ENCODE measurements at regions not wholly inside any gene's neighbourhood (a gene's known extent, or its start where the extent isn't known, plus 50 kb on each side); places are given as distances from the start of the nearest gene placed in this dataset.
"Not testable (repeated sequence)": the region's sequence is repeated elsewhere in the genome, so short reads cannot be mapped to it uniquely, and the experiment has no call there.

GRCh38 chr1:96095849-96096612 lies 625.6 kb upstream of the PTBP2 start:
- DNase-seq = no peak

DNA sequence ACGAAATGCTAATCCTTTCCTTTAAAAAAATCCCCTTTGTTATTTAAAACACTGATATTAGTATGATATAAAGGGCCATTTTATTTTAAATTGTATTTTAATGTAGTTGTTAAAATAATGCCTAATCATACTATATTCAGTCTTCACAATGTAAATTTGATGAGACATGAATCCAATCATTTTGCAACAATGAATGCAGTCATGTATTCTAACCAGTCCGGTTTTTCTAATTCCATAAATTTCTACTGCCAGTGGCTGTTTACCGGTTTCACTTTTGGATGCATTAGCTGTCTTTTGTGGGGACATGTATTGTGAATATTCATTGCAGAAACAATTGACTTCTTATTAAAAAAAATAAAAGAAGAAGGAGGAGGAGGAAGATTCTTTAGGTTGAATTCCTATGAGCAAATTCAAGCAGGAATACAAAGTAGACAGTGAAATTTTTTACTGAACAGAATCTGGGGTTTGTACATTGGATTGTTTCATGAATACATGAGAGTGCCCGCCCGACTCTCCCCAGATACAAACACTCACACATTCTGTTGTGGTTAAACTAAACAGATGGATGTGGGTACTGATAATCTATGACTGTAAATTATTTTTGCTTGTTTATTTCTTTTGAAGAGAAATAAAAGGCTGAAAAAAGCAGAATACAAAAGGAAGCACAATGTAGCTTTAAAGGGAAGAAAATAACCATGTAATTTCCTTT lies 624.8 kb upstream of the PTBP2 start:
- DNase-seq = no peak

DNA sequence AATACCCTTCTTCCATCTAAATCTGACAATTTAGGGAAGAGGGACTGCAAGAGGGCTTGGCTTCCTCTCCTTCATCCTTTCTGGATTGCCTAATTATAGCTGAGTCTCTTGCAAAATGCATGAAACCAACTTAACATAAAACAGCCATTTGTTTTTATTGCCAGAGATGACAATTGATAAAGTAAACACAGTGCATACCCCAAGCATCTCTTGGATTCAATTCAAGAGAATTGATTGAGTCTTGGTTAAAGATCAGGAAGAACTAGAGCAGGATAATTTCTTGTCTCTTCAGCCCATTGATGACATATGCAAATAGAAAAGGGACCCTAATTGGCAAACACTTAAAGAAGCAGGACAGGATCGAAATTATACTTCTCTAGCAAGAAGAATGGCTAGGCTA lies 617.1 kb upstream of the PTBP2 start:
- no peak for DNase-seq

- DNase-seq = no peak
Measured at GRCh38 chr1:96104906-96105305, 616.7 kb upstream of the PTBP2 start.

DNA sequence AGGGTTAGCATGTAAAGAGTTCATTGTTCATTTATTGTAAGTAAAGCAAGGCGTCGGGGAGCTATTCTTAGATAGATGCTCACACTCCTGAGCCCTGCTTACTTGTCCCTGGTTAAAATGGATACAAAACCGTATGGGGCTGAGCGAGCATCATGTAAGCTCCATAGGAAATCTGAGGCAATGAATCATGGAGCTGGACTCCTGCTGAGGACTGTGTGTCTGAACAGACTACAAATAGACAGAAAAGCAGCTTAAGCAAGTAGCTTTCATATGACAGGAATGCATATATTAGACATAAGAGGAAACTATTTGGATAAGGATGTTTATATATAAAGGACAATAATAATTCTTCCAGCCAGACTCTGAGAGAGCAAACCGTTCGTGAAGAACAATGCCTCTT lies 604.9 kb upstream of the PTBP2 start:
- DNase-seq = no peak

- DNase-seq = no peak
Measured at GRCh38 chr1:96130432-96130831, 591.2 kb upstream of the PTBP2 start.

DNA sequence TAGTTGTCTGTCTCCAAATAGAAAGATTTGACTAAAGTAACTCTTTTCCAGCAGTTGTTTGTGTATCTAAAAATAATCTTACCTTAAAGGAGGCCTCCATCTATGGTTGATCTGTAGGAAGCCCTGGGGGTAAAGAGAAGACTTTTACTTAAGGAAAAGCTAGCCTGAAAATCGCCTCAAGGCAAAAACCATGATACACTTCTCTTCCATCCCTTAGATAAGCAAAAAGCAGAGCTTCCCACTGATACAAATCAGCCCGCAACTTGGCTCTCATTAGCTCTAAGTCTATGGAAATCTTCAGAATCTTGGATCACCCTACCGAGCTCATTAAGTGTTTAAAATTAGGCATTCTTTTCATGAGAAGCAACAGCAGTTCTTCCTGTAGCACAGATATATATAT lies 576.9 kb upstream of the PTBP2 start:
- no peak for DNase-seq

DNA sequence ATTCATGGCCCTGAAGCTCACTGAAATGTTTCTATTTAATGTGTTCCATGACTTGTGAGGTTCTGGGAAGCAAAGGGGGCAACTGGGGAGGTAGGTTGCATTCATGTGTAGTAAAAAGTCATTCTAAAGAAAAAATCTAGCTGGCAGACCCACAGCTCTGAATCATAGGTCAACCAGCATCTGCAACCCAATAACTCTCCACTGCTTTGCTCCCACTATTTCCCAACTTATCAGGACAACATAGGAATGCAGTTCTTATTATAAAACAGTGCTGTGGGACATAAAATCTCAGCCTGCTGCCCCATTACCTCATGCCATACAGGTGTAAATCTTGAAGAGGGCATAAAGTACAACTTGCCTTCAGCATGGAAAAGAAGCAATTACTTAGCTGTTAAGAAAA lies 576.1 kb upstream of the PTBP2 start:
- no peak for DNase-seq

DNA sequence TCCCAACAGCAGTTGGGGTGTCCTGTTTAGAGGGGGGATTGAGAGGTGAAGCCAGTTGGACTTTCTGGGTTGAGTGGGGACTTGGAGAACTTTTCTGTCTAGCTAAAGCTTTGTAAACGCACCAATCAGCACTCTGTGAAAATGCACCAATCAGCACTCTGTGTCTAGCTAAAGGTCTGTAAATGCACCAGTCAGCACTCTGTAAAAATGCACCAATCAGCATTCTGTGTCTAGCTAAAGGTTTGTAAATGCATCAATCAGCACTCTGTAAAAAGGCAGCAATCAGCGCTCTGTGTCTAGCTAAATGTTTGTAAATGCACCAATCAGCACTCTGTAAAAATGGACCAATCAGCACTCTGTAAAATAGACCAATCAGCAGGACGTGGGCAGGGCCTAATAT lies 568.6 kb upstream of the PTBP2 start:
- DNase-seq = not testable (repeated sequence)

DNA sequence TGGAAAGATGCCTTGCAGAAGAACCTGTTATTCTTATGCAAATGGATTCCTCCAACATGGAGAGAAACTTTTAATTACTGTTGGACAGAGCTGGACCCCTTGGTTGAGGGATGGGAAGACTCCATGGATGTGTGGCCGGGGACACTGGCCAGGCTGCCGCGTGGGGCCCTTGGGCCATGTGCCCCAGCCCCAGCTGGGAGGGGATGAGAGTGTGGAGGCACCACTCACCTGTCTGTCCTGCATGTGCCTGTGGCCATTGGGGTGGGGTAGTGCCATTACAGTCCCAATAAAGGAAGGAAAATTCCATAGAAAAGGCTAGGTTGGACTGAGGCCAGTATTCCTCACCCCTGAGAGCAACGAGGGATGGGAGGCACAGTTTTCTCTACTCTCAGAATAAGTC lies 564.5 kb upstream of the PTBP2 start:
- DNase-seq = no peak

DNA sequence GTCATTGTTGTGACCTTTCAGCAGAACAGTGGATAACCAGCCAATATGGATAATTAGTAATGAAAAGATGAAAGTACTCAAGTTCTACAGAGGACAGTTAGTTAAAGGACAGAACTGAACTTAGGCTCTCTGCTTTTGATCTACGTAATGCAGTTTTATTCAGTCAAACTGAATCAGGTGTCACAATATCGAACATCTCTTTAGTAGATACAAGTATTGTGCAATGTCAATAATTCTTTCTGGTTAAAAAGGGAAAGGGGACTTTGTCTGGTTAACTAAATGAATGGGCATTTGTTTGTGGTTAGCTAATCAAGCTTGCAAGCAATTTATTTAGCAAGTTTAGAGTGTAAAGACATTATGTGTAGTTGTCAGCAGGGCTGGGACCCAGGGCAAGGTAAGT lies 562.2 kb upstream of the PTBP2 start:
- no peak for DNase-seq

DNA sequence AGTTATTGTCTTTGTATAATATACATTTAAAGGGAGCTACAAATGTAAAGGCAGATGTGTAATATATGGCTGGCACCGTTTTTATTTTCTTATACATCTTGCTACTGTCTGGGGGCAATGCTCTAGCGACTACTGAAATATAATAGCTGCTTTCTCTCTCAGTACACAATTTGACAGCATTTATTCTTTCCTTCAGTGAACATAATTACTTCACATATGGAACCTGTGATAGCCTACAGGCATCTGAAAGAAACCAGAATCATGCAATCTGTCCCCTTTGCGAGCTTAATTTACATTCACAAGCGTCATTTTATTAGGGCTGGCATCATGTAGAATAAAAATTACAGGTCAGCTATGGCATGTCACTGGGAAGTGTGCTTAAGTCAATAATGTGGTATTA lies 557.5 kb upstream of the PTBP2 start:
- DNase-seq = no peak

- no peak for DNase-seq
Measured at GRCh38 chr1:96178053-96178452, 543.5 kb upstream of the PTBP2 start.

DNA sequence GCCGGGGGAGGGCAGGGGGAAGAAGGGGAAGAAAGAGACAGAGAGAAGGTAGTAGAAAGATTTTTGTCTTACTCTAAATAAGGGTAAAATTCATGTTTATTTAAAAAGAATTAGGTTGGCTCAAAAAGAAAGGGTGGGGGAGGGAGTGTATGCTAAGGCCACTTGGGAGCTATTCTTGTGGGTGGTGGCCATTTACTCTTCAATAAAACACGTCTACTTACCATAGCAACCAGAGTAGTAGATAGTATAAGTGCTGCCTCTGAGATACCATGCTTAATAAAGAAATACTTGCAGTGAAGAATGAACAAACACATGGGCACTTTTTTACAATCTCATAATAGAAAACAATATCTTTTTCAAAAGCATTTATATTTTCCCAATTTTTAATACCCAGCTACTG lies 538.1 kb upstream of the PTBP2 start:
- no peak for DNase-seq

- DNase-seq = no peak
Measured at GRCh38 chr1:96183928-96184327, 537.7 kb upstream of the PTBP2 start.

GRCh38 chr1:96185181-96185580 lies 536.4 kb upstream of the PTBP2 start:
- DNase-seq = no peak

GRCh38 chr1:96187020-96187419 lies 534.6 kb upstream of the PTBP2 start:
- DNase-seq = no peak

DNA sequence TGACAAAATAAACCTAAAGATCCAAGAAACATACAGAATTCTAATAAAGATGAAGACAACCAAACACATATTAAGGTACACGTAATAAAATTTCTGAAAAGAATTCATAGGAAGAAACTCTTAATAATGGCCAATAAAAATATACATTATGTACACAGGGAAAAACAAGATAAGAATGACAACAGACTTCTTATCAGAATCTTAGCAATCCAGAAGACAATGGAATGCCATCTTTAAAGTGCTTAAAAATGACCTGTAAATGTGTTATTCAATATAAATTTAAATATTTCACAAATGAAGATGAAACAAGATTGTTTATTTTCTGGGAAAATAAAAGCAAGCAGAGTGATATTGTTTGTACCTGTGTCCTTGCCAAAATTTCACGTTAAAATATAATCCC lies 530.4 kb upstream of the PTBP2 start:
- no peak for DNase-seq

DNA sequence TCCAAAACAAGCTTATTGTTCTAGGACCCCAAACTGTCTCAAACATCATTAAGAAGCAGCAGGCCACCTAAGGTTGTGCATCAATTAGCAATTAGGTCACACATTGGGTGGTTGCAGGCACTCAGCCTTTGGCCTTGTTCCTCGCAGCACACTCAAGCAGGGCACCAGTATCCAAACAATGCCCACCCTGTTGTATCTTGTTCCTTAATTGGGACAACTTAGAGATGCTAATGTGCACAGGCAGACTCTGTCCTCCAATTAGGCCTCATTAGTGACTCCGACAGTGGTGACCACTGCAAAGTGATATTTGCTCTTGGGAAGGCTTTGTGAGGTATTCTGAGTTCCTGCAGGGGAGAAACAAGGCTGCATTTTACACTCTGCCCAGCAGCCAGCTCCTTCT lies 515.1 kb upstream of the PTBP2 start:
- no peak for DNase-seq

DNA sequence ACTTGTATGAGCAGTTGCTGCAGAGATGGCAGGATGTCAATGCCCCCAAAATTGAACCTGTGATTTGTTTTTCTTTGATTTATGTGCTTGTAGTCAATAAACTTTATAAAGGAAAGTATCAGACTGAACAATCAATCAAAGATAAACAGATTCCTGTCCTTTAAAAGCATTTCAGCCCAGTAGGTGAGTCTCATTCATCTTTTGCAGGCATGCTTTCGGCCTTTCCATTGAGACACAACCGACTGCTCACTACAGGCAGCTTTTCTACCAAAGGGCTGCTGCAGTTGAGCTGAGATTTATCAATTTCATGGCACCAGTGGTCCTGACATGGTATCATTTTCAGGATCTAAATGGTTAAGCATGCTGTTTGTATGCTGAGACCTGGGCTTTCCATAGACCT lies 513.6 kb upstream of the PTBP2 start:
- DNase-seq = no peak

- DNase-seq = no peak
Measured at GRCh38 chr1:96208428-96208827, 513.2 kb upstream of the PTBP2 start.

DNA sequence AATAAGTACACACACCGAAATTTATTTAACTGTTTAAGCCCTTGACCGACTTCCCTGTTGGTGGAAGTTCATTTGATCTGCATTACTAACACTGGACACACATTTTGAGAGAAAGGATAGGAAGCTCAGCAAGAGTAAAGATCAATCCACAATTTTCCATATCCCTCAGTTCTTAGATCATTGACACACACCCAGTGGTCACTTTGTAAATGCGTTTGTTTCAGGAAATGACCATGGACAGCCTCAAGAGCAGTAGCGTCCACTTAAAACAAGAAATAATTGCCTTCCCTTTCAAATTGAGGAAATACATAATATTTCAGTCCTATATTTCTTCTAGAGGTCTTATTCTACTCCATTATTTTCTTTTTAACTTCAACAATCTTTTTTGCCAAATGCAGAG lies 511.5 kb upstream of the PTBP2 start:
- no peak for DNase-seq

- no peak for DNase-seq
Measured at GRCh38 chr1:96211202-96211601, 510.4 kb upstream of the PTBP2 start.

DNA sequence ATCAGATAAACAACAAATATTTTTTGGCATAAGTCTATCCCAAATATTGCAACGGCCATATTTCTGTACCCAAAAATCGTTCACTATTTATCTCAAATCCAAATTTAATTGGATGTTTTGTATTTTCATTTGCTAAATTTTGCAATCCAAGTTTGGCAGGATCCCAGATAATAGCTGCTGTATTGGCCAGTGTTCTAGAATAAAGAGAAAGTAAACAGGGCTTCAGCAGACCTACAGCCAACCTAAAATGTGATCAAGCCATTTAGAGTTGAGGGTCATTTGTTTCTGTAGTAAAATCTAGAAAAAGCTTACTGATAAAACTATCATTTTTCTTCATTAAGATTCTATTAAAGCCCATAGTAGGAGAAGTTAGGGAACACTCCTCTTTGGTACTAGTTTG lies 506.6 kb upstream of the PTBP2 start:
- no peak for DNase-seq

- DNase-seq = no peak
Measured at GRCh38 chr1:96220651-96221050, 500.9 kb upstream of the PTBP2 start.

Data from hematopoietic multipotent progenitor cell treated with erythropoietin and hydrocortisone succinate and interleukin-3 and kit ligand, for 8 days (in vitro differentiated cells).